Epithelial cell of prostate (primary cell): ENCODE measurements at regions not wholly inside any gene's neighbourhood (a gene's known extent, or its start where the extent isn't known, plus 50 kb on each side); places are given as distances from the start of the nearest gene placed in this dataset.
"Not testable (repeated sequence)": the region's sequence is repeated elsewhere in the genome, so short reads cannot be mapped to it uniquely, and the experiment has no call there.

Experiments
- DNase-seq: peaks from one replicate; pipeline ENCODE4 v3.0.0-alpha.2; 2011; ENCODE audit warnings: low read depth, low spot score
- H3K27ac ChIP-seq: fragments of 450-650 bp; 2 replicates; pipeline ENCODE4 v1.5.1; 2017; ENCODE audit warnings: mild to moderate bottlenecking

DNA sequence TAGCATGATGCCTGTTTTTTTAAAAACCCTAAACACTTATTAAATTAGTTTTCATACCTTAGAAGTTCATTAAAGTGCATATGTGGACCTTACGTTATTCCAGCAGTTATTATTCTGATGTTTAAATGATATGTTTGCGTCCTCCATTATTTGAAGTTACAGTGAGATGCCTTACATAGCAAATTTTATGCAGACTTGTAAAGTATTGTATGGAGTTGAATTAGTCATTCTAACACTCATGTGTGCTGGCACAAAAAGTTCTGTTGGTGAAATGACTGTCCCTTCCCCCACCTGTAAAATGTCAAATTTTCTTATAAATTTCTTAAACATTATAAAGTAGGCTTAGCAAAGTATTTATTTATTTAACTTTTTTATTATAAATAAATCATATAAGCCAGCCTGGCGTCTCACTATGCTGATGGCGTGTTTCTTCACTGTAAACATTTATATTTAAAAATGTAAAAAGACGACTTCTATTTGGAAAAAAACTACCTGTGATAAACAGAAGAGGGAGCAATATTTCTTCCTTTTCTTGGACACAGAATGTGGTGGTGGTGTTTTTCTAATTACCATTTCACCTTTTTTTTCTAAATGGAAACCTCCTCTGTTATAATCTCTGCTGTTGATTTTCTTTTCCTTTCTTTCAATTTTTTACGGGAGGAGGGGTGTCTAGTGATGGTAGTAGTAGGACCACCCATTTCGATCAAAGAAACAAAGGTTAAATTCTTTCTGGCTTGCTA lies 155.4 kb downstream of the RFPL4B start:
- DNase-seq = no peak
- H3K27ac ChIP-seq = no peak overlapping the region

GRCh38 chr6:112503091-112503596 lies 156.0 kb downstream of the RFPL4B start:
- no peak overlapping the region for H3K27ac ChIP-seq
- DNase-seq = no peak

- no peak for DNase-seq
- no peak overlapping the region for H3K27ac ChIP-seq
These were observed 157.5 kb downstream of the RFPL4B start for GRCh38 chr6:112504621-112505020.

DNA sequence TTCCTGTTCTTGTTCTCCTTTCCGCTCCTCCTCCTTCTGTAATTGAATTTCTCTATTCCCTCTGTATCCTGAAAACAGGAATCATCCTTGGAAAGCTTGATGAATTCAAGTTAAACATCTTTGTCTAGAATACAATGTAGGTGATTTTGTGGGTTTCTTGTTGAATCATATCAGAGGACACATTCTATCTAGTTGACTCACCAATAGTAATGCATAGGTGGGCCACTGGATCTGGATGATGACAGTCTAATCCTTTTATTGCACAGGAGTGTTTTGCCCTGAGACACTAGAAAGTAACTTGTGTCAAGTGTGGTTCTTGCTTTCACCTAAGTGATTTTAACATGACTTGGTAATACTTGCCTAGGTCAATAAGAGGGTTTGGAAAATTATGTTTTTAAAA lies 164.3 kb downstream of the RFPL4B start:
- DNase-seq = peak; percentile 12
- H3K27ac ChIP-seq = no peak overlapping the region

DNA sequence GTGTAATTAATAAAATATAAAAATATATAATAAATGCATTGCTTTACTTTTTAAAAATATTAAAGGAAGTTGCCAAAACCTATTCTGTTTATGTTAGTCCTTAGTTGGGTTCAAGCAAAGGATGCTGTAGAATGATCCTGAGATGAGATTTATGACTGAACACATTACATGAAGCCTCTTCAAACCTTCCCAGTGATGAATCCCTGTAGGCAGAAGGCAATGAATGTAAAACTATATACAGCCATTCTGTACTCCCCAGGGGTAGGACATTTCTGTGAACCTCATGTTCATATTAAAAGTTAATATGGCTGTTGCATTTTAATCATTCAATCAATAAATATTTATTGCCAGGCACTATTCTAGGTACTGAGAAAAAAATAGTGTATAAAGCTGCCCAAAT lies 166.0 kb downstream of the RFPL4B start:
- H3K27ac ChIP-seq = no peak overlapping the region
- no peak for DNase-seq

GRCh38 chr6:112522587-112522986 lies 175.5 kb downstream of the RFPL4B start:
- DNase-seq = no peak
- H3K27ac ChIP-seq = no peak overlapping the region

DNA sequence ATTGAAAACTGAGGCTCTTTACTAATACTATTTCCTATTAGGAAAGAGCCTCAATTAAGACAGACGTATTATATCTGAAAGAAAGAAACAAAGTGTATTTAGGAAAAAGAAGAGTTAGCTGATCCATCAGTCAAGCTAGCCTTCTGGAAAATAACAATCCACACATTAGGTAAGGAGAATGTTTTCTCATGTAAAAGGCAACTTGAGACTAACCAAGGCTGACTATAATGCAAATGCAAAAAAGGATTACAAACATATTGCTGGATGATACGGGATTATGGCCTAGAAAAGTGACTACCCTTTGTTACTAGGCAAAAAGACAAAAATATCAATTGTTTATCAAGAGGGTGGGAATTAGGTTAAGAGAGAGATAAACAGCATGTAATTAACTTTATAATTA lies 176.9 kb downstream of the RFPL4B start:
- H3K27ac ChIP-seq = no peak overlapping the region

DNA sequence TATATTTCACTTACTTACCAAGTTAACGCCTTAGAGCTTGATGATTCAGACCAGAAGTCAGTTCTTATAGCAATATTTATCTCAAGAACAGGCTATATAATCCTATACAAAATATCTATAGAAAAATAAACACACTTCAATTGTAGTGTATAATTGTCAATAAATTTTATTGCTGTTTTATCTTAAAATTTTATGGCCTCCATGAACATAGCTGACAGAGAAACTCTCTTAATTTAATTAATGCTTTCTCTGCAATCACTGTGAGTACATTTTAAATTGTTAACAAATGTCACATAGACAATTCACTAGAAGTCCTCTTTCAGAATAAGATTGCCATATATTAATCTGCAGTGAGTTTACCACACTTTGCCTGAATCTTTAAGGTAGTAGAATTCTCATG lies 178.6 kb downstream of the RFPL4B start:
- no peak for DNase-seq
- no peak overlapping the region for H3K27ac ChIP-seq

More for the DNA sequence above, 176.9 kb downstream of the RFPL4B start:
- DNase-seq = no peak

DNA sequence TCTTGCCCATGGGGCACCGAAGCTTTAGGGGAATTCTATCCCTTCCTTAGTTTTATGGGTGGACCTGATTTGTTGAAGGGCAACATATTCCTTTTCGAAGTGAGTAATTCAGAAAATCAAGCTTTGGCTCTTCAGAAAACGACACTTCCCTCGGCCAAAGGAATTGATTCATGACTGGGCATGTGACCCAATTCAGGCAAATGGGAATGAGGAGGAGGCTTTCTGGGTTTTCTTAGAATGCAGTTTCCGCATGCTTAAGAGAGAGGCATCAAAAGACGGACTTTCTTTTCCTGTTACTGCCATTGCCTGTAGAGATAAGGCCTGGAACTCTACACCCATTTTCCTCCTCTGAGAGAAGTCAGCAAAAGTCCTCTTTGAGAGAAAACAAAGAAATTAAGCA lies 179.5 kb downstream of the RFPL4B start:
- no peak for DNase-seq
- H3K27ac ChIP-seq = no peak overlapping the region

DNA sequence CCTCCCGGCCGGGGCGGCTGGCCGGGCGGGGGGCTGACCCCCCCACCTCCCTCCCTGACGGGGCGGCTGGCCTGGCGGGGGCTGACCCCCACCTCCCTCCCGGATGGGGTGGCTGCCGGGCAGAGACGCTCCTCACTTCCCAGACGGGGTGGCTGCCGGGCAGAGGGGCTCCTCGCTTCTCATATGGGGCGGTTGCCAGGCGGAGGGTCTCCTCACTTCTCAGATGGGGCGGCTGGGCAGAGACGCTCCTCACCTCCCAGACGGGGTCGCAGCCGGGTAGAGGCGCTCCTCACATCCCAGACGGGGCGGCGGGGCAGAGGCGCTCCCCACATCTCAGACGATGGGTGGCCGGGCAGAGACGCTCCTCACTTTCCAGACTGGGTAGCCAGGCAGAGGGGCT lies 181.2 kb downstream of the RFPL4B start:
- not testable (repeated sequence) for DNase-seq, H3K27ac ChIP-seq

DNA sequence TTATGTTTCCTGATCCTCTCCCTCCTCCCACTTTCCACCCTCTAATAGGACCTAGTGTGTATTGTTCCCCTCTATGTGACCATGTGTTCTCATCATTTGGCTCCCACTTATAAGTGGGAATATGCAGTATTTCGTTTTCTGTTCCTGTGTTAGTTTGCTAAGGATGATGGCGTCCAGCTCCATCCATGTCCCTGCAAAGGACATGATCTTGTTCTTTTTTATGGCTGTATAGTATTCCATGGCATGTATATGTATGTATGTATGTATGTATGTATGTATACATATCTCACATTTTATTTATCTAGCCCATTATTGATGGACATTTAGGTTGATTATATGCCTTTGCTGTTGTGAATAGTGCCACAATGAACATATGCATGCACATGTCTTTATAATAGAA lies 188.7 kb downstream of the RFPL4B start:
- no peak overlapping the region for H3K27ac ChIP-seq
- DNase-seq = no peak

DNA sequence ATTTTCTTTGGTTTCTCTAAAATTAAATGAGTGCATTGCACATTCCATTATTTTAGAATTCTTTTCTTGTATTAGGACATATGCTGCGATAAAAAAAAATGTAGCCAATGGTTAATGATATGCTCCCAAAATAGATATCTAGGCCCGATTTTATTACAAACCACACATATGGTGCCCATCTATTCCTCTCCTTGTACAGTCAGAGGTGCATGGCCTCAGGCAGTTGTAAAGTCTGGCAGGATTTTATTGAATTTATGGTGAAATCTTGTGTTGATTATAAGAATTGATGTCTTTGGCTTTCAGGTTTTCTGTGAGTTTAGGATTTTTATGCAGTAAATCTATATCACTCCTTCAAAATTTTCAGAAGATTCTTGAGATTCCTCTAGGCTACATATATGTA lies 192.2 kb downstream of the RFPL4B start:
- DNase-seq = no peak
- no peak overlapping the region for H3K27ac ChIP-seq

- not testable (repeated sequence) for DNase-seq, H3K27ac ChIP-seq
These were observed 194.7 kb downstream of the RFPL4B start for GRCh38 chr6:112541847-112542246.

DNA sequence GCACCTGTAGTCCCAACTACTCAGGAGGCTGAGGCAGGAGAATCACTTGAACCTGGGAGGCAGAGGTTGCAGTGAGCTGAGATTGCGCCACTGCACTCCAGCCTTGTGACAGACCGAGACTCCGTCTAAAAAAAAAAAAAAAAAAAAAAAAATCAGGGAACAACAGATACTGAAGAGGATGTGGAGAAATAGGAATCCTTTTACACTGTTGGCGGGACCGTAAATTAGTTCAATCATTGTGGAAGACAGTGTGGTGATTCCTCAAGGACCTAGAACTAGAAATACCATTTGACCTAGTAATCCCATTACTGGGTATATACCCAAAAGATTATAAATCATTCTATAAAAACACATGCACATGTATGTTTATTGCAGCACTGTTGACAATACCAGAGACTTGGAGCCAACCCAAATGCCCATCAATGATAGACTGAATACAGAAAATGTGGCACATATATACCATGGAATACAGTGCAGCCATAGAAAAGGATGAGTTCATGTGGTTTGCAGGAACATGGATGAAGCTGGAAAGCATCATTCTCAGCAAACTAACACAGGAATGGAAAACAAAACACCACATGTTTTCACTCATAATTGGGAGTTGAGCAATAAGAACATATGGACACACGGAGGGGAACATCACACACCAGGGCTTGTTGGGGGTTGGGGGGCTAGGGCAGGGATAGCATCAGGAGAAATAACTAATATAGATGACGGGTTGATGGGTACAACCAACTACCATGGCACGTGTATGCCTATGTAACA lies 200.4 kb downstream of the RFPL4B start:
- not testable (repeated sequence) for DNase-seq, H3K27ac ChIP-seq

DNA sequence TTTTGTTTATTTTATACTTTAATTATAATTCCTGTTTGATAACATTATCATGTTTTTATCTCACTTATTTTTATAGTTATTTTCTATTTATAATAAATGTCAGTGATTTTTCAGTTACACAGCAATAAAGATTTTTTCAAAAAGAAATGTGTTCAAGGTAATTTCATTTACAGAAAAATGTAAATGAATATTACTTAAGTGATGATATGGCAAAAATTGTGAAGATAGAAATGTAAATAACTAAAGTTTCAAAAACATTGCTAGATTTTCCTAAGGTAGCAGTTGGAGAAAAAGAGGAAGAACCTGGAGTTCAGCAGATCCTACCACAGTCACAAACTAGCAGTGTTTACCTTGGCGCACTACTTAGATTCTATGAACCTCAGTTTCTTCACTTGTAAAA lies 202.6 kb downstream of the RFPL4B start:
- no peak for DNase-seq
- H3K27ac ChIP-seq = no peak overlapping the region

GRCh38 chr6:112557435-112557834 lies 210.3 kb downstream of the RFPL4B start:
- DNase-seq = no peak
- H3K27ac ChIP-seq = no peak overlapping the region

DNA sequence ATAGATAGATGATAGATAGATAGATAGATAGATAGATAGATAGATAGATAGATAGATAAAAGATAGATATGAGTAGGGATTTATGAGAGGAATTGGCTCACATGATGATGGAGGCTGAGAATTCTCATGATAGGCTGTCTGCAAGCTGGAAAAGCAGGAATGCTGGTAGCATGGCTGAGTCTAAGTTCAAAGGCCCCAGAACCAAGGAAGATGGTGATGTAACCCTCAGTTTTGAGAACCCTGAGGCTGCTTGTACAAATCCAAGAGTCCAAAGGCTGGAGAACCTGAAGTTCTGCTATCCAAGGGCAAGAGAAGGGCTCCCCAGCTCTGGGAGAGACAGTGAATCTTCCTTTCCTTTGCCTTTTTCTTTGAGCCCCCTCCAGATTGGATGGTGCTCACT lies 210.8 kb downstream of the RFPL4B start:
- H3K27ac ChIP-seq = no peak overlapping the region
- DNase-seq = no peak

DNA sequence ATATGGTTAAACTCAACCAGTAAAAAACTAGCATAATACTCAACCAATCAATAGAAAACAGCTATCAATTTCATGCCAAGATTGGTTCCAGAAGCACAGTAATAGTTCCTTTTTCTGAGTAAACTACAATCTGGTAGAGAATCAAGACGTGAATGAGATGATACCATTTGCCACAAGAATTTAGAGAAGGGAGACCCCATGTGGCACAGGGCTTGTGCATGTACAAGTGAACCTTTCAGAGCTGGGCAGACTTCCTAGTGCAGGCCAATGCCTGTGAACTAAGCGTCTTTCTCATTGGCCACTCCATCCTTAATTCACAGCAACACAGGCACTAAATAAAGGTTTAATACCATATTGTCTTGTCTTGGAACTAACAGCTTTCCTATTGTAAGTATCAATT lies 213.5 kb downstream of the RFPL4B start:
- no peak for DNase-seq
- no peak overlapping the region for H3K27ac ChIP-seq

GRCh38 chr6:112562301-112563231 lies 215.4 kb downstream of the RFPL4B start:
- no peak for DNase-seq
- H3K27ac ChIP-seq = no peak overlapping the region

- DNase-seq = no peak
- no peak overlapping the region for H3K27ac ChIP-seq
These were observed 216.2 kb downstream of the RFPL4B start for GRCh38 chr6:112563368-112563767.

DNA sequence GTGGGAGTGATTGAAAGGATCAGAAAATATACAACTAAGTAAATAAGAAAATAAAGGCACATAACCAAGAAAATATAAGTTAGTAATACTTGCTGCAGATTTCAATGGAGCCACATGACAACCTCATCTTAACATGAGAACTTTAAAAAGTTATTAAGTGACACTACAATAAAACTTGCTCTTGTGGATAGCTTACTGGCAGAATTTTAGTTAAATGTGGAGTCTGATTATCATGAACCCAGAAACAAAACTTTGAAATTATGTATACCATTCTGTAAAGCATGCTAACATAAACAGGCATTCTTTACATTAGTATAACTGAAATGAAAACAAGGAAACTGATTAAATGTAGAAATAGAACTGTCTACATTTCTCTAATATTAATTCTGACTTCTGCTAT lies 220.9 kb downstream of the RFPL4B start:
- H3K27ac ChIP-seq = no peak overlapping the region
- DNase-seq = no peak
